Gastrocnemius medialis (tissue), 4 donors: ENCODE measurements at regions not wholly inside any gene's neighbourhood (a gene's known extent, or its start where the extent isn't known, plus 50 kb on each side); places are given as distances from the start of the nearest gene placed in this dataset.

ENCODE experiments used
- CTCF ChIP-seq, 5 experiments: fragments of 450-650 bp in 3 of 5; fragments of 200-600 bp in 2 of 5; sonication (generic) in 2 of 5; IDR thresholded peaks in 4 of 5; conservative IDR thresholded peaks in 1 of 5; 1 replicate in 4 of 5; 2 replicates in 1 of 5; pipeline ENCODE4 v1.5.1; 2016 to 2019; ENCODE audit warnings: antibody characterized with exemption in 5 of 5, mild to moderate bottlenecking in 3 of 5, moderate library complexity in 3 of 5
- POLR2A ChIP-seq, 2 donors: fragments of 450-650 bp; IDR thresholded peaks; one replicate each; pipeline ENCODE4 v1.6.1; 2017; ENCODE audit warnings: antibody characterized with exemption in 2 of 2, mild to moderate bottlenecking in 2 of 2, moderate library complexity in 2 of 2

- TF ChIP-seq CTCF (IDR thresholded peaks at IDR 0.05 in 4 of 5, conservative IDR thresholded peaks at IDR 0.05 in 1 of 5) (no peak), POLR2A (IDR thresholded peaks at IDR 0.05) (no peak)
These were observed 239.2 kb upstream of the SOX9 start for GRCh38 chr17:71881581-71881980.
